ENCODE measurements at regions not wholly inside any gene's neighbourhood (a gene's known extent, or its start where the extent isn't known, plus 50 kb on each side); places are given as distances from the start of the nearest gene placed in this dataset.

- H3K4me1 Mint-ChIP-seq (ENCODE audit: low read depth): peaks cover 8% of the 10 kb centered on the region; the same call in 1 of the 2 replicates
- DNase-seq: no peak
- peaks cover 5% of the 10 kb centered on the region for H3K27me3 Mint-ChIP-seq (ENCODE audit: insufficient read depth)
- H3K27ac Mint-ChIP-seq: no peak overlapping the region
- no peak overlapping the region for H3K4me3 Mint-ChIP-seq
- TF ChIP-seq, protein P1, sequence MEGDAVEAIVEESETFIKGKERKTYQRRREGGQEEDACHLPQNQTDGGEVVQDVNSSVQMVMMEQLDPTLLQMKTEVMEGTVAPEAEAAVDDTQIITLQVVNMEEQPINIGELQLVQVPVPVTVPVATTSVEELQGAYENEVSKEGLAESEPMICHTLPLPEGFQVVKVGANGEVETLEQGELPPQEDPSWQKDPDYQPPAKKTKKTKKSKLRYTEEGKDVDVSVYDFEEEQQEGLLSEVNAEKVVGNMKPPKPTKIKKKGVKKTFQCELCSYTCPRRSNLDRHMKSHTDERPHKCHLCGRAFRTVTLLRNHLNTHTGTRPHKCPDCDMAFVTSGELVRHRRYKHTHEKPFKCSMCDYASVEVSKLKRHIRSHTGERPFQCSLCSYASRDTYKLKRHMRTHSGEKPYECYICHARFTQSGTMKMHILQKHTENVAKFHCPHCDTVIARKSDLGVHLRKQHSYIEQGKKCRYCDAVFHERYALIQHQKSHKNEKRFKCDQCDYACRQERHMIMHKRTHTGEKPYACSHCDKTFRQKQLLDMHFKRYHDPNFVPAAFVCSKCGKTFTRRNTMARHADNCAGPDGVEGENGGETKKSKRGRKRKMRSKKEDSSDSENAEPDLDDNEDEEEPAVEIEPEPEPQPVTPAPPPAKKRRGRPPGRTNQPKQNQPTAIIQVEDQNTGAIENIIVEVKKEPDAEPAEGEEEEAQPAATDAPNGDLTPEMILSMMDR (IDR thresholded peaks at IDR 0.05): no peak
- H3K36me3 Mint-ChIP-seq (ENCODE audit: low read depth): no peaks in the 10 kb centered on the region
- H3K9me3 Mint-ChIP-seq: no peaks in the 10 kb centered on the region; the same call in 1 of the 2 replicates
Measured at GRCh38 chr2:217479566-217479965, 523.2 kb downstream of the TNS1 start.

DNA sequence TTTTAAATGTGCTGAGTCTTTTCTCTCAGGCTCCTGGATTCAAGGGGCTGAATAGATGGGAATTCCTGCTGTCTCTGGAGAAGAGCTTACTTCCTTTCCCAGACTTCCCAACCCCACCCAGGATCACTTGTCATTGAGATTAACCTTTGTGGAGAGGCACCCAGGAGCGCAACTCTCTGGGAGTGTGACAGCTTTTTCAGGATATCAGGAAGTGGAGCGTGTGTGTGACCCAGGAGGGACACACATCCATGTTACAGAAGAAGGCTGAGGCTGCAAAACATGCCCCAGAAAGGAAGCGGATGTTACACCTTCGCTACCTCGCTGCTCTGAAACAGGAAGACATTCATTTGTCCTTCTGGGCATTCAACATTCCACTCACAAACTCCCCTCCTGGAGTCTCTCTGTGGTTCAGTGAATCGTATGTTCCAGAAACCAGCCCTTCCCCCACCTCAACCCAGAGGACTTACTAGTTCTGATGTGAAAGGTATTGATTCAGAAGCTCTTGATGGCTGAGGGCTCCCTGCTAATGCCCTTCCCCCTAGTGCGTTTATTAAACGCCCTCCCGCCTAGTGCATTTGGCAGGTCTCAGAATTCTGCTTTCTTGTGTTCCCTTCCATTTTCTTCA, 523.9 kb downstream of the TNS1 start:
- Mint-ChIP-seq H3K27ac (no peak overlapping the region), H3K4me3 (no peak overlapping the region), H3K9me3 (no peaks in the 10 kb centered on the region; the same call in 1 of the 2 replicates), H3K27me3 (ENCODE audit: insufficient read depth) (peaks cover 5% of the 10 kb centered on the region), H3K36me3 (ENCODE audit: low read depth) (no peaks in the 10 kb centered on the region), H3K4me1 (ENCODE audit: low read depth) (peaks cover 8% of the 10 kb centered on the region; the same call in 1 of the 2 replicates)
- no peak for DNase-seq
- TF ChIP-seq, protein P1 (IDR thresholded peaks at IDR 0.05): no peak

DNA sequence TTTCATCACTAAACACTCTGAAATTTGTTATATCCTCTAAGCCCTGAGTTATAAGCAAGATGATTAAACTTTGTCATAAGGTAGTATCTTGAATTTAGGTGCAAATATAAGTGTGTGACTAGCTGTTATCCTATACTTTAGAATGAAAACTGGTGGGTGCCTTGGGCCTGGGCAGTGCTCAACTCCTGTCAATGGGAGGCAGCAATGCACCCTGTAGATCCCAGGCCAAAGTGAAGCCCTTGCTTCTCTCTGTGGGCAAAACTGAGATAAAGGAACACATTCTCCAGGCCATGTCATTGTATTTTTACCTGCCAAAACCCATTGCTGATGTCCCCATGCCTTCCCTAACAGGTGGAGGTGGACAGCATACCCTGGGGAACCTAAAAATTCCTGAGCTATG, 525.2 kb downstream of the TNS1 start:
- Mint-ChIP-seq H3K27ac (no peak overlapping the region), H3K27me3 (ENCODE audit: insufficient read depth) (peaks cover 5% of the 10 kb centered on the region), H3K4me3 (no peak overlapping the region), H3K36me3 (ENCODE audit: low read depth) (no peaks in the 10 kb centered on the region), H3K4me1 (ENCODE audit: low read depth) (peaks cover 8% of the 10 kb centered on the region; the same call in 1 of the 2 replicates), H3K9me3 (no peaks in the 10 kb centered on the region; the same call in 1 of the 2 replicates)
- DNase-seq: no peak
- TF ChIP-seq, protein P1 (IDR thresholded peaks at IDR 0.05): no peak

DNA sequence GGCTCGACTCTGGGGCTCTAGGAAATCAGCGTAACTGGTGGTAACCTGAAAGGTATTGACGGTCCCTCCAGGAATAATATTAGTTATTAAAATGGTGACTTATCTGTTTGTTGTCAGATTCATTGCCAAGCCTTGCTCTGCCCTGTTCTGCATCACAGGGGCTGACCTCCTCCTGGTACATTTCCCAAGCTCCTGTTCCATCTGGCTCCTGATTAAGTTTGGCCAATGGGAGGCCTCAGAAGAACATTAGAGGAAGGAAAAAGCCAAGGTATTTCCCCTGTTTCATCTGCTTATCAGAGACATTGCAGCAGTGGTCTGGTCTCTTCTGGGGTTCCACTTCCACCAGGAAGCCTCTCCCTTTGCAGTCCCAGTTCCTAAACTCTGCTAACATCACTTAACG, 527.0 kb downstream of the TNS1 start:
- TF ChIP-seq, protein P1 (IDR thresholded peaks at IDR 0.05): no peak
- DNase-seq: no peak
- Mint-ChIP-seq H3K27ac (no peak overlapping the region), H3K27me3 (ENCODE audit: insufficient read depth) (peaks cover 7% of the 10 kb centered on the region), H3K9me3 (no peaks in the 10 kb centered on the region), H3K36me3 (ENCODE audit: low read depth) (no peaks in the 10 kb centered on the region), H3K4me1 (ENCODE audit: low read depth) (peaks cover 15% of the 10 kb centered on the region), H3K4me3 (no peak overlapping the region)

- no peaks in the 10 kb centered on the region for H3K36me3 Mint-ChIP-seq (ENCODE audit: low read depth)
- peaks cover 18% of the 10 kb centered on the region for H3K4me1 Mint-ChIP-seq (ENCODE audit: low read depth)
Measured at GRCh38 chr2:217475101-217475500, 527.7 kb downstream of the TNS1 start.

More at GRCh38 chr2:217475101-217475500, 527.7 kb downstream of the TNS1 start:
- no peak for DNase-seq
- no peak overlapping the region for H3K4me3 Mint-ChIP-seq
- no peaks in the 10 kb centered on the region for H3K9me3 Mint-ChIP-seq
- TF ChIP-seq, protein P1 (IDR thresholded peaks at IDR 0.05): no peak
- no peak overlapping the region for H3K27ac Mint-ChIP-seq
- H3K27me3 Mint-ChIP-seq (ENCODE audit: insufficient read depth): peaks cover 7% of the 10 kb centered on the region

Measured in HFFc6 (cell line).